HG03354 (cell line): ENCODE measurements at regions not wholly inside any gene's neighbourhood (a gene's known extent, or its start where the extent isn't known, plus 50 kb on each side); places are given as distances from the start of the nearest gene placed in this dataset.
A peak's percentile ranks its signal among the peaks of the same experiment; 100 is the strongest.

ENCODE experiments used
- ATAC-seq: cut with Tn5 transposase; IDR thresholded peaks from one replicate; pipeline ENCODE4 v1.9.1; 2021; ENCODE audit warnings: mild to moderate bottlenecking; ENCODE audit not compliant: unreplicated experiment, poor library complexity, severe bottlenecking

GRCh38 chr10:21021231-21021630 lies 124.1 kb upstream of the NEBL start:
- ATAC-seq, result no peak

- peak; percentile 86 for ATAC-seq
Observed at GRCh38 chr10:21020545-21020944, 123.4 kb upstream of the NEBL start.

GRCh38 chr10:21019436-21019835 lies 122.3 kb upstream of the NEBL start:
- no peak for ATAC-seq

- ATAC-seq, result peak; percentile 68
Observed at GRCh38 chr10:21015851-21016250, 118.7 kb upstream of the NEBL start.

- no peak for ATAC-seq
Observed at GRCh38 chr10:21014141-21014540, 117.0 kb upstream of the NEBL start.

- ATAC-seq, result no peak
Observed at GRCh38 chr10:21011433-21012018, 114.4 kb upstream of the NEBL start.

- no peak for ATAC-seq
Observed at GRCh38 chr10:21010615-21011014, 113.5 kb upstream of the NEBL start.

GRCh38 chr10:21003240-21003822 lies 106.2 kb upstream of the NEBL start:
- no peak for ATAC-seq

GRCh38 chr10:21002091-21002878 lies 105.2 kb upstream of the NEBL start:
- no peak for ATAC-seq

- ATAC-seq, result no peak
Observed at GRCh38 chr10:20999699-21000098, 102.6 kb upstream of the NEBL start.

GRCh38 chr10:20998036-20998435 lies 100.9 kb upstream of the NEBL start:
- ATAC-seq, result no peak

- ATAC-seq, result no peak
Observed at GRCh38 chr10:20995123-20995987, 98.2 kb upstream of the NEBL start.

- no peak for ATAC-seq
Observed at GRCh38 chr10:20993830-20994527, 96.9 kb upstream of the NEBL start.

GRCh38 chr10:20993389-20993788 lies 96.3 kb upstream of the NEBL start:
- ATAC-seq, result no peak

- ATAC-seq, result no peak
Observed at GRCh38 chr10:20991526-20991925, 94.4 kb upstream of the NEBL start.

- ATAC-seq, result no peak
Observed at GRCh38 chr10:20990604-20991003, 93.5 kb upstream of the NEBL start.

GRCh38 chr10:20988357-20988983 lies 91.4 kb upstream of the NEBL start:
- no peak for ATAC-seq

GRCh38 chr10:20986049-20986448 lies 88.9 kb upstream of the NEBL start:
- ATAC-seq, result no peak

GRCh38 chr10:20984662-20985061 lies 87.6 kb upstream of the NEBL start:
- ATAC-seq, result no peak
